ENCODE measurements at regions not wholly inside any gene's neighbourhood (a gene's known extent, or its start where the extent isn't known, plus 50 kb on each side); places are given as distances from the start of the nearest gene placed in this dataset.

GRCh38 chr14:71264260-71264659, 357.0 kb downstream of the PCNX1 start:
- no peak overlapping the region for H3K4me3 ChIP-seq
- intact Hi-C loops (cut with micrococcal nuclease) (no loop called here), in situ Hi-C loops (cut with MboI) (no loop called here)
- no peaks in the 10 kb centered on the region for H3K4me1 ChIP-seq (replicated peaks in 1 of 2; ENCODE audit: control insufficient read depth in 2 of 2, insufficient read depth in 2 of 2, low read length in 2 of 2)
- no peak overlapping the region for H3K27ac ChIP-seq (ENCODE audit: extremely low read depth, low read depth, low read length)
- H3K79me2 ChIP-seq (ENCODE audit: control insufficient read depth, insufficient read depth, low read length): no peaks in the 10 kb centered on the region
- H4K20me1 ChIP-seq (replicated peaks; ENCODE audit: control insufficient read depth, insufficient read depth, low read length): no peaks in the 10 kb centered on the region
- FAIRE-seq (no peak), DNase-seq (ENCODE audit: extremely low read depth in 1 of 4, low spot score in 3 of 4) (no peak), ATAC-seq (no peak)
- H3K36me3 ChIP-seq (ENCODE audit: control insufficient read depth, insufficient read depth, low read length): no peaks in the 10 kb centered on the region
- no peak overlapping the region for H3K9ac ChIP-seq (ENCODE audit: insufficient read depth in 1 of 2, low read depth in 2 of 2, low read length in 2 of 2)
- H3K27me3 ChIP-seq (ENCODE audit: control insufficient read depth in 2 of 2, insufficient read depth in 2 of 2, low read length in 2 of 2): no peaks in the 10 kb centered on the region
- CTCF ChIA-PET (ENCODE audit: low intra/inter-chr PET ratio): no interaction called here
- no peaks in the 10 kb centered on the region for H3K9me3 ChIP-seq (replicated peaks; ENCODE audit: control insufficient read depth, insufficient read depth, low read depth, low read length)
- no TSS peak for BruUV-seq (replicated peaks)
- WGBS (ENCODE audit: insufficient coverage, low coverage, missing lambda C conversion rate): 27% methylated on average over 2 of the region's 2 CpGs
- TF ChIP-seq SP2 (IDR thresholded peaks at IDR 0.05; ENCODE audit: extremely low read depth, low read depth, low read length, poor library complexity, severe bottlenecking) (no peak), NR3C1 (CRISPR knock-in tag; IDR thresholded peaks at IDR 0.05) (no peak), FOXA1 (IDR thresholded peaks at IDR 0.05; ENCODE audit: borderline replicate concordance) (no peak), FIP1L1 (IDR thresholded peaks at IDR 0.05; ENCODE audit: low read depth, low read length, poor library complexity, severe bottlenecking) (no peak), SRSF9 (IDR thresholded peaks at IDR 0.05; ENCODE audit: borderline replicate concordance, low read depth, low read length) (no peak), ATF6 (CRISPR knock-in tag; IDR thresholded peaks at IDR 0.05) (no peak), CHD2 (IDR thresholded peaks at IDR 0.05; ENCODE audit: low read depth, low read length) (no peak), MBD2 (IDR thresholded peaks at IDR 0.05; ENCODE audit: borderline replicate concordance, low read depth) (no peak), BRF2 (IDR thresholded peaks at IDR 0.05; ENCODE audit: borderline replicate concordance, insufficient read depth, insufficient read length) (no peak)
- TF ChIP-seq, protein P1, sequence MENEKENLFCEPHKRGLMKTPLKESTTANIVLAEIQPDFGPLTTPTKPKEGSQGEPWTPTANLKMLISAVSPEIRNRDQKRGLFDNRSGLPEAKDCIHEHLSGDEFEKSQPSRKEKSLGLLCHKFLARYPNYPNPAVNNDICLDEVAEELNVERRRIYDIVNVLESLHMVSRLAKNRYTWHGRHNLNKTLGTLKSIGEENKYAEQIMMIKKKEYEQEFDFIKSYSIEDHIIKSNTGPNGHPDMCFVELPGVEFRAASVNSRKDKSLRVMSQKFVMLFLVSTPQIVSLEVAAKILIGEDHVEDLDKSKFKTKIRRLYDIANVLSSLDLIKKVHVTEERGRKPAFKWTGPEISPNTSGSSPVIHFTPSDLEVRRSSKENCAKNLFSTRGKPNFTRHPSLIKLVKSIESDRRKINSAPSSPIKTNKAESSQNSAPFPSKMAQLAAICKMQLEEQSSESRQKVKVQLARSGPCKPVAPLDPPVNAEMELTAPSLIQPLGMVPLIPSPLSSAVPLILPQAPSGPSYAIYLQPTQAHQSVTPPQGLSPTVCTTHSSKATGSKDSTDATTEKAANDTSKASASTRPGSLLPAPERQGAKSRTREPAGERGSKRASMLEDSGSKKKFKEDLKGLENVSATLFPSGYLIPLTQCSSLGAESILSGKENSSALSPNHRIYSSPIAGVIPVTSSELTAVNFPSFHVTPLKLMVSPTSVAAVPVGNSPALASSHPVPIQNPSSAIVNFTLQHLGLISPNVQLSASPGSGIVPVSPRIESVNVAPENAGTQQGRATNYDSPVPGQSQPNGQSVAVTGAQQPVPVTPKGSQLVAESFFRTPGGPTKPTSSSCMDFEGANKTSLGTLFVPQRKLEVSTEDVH (IDR thresholded peaks at IDR 0.05; ENCODE audit: low read depth, partially characterized antibody): no peak
- H3K9me1 ChIP-seq (ENCODE audit: control insufficient read depth, insufficient read depth, low read length): no peaks in the 10 kb centered on the region
- POLR2A ChIA-PET: no interaction called here
- H3K4me2 ChIP-seq (ENCODE audit: insufficient read depth, low read length): no peak overlapping the region
- no peak overlapping the region for H2AFZ ChIP-seq (ENCODE audit: low read depth, low read length)

All from K562 (cell line).